NCI-H226 (cell line): ENCODE measurements at regions not wholly inside any gene's neighbourhood (a gene's known extent, or its start where the extent isn't known, plus 50 kb on each side); places are given as distances from the start of the nearest gene placed in this dataset.
"Not testable (repeated sequence)": the region's sequence is repeated elsewhere in the genome, so short reads cannot be mapped to it uniquely, and the experiment has no call there.

Experiments
- DNase-seq: peaks from one replicate; pipeline ENCODE4 v3.0.0-alpha.2; 2015

GRCh38 chr14:103186909-103187586 lies 63.8 kb downstream of the TNFAIP2 start:
- no peak for DNase-seq

GRCh38 chr14:103187911-103188310 lies 64.7 kb downstream of the TNFAIP2 start:
- no peak for DNase-seq

- DNase-seq: no peak
Observed at GRCh38 chr14:103188810-103189480, 65.7 kb downstream of the TNFAIP2 start.

GRCh38 chr14:103189481-103190470 lies 66.5 kb downstream of the TNFAIP2 start:
- DNase-seq: no peak

- no peak for DNase-seq
Observed at GRCh38 chr14:103190741-103191140, 67.5 kb downstream of the TNFAIP2 start.

DNA sequence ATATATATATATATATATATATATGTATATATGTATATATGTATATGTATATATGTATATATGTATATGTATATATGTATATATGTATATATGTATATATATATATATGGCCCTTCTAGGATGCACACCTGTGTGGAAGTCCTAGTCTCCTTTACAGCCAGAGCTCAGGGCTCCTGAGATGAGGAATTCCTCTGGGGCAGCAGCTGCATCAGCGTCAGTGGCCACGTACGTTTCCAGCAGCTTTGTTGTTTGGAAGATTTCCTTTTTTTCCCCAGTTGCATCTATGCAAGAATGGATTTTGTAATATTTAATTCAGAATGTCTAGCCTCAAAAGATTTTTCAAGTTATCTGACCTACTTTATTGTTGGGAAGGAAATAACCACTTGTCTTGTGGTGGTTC lies 68.6 kb downstream of the TNFAIP2 start:
- DNase-seq: no peak

DNA sequence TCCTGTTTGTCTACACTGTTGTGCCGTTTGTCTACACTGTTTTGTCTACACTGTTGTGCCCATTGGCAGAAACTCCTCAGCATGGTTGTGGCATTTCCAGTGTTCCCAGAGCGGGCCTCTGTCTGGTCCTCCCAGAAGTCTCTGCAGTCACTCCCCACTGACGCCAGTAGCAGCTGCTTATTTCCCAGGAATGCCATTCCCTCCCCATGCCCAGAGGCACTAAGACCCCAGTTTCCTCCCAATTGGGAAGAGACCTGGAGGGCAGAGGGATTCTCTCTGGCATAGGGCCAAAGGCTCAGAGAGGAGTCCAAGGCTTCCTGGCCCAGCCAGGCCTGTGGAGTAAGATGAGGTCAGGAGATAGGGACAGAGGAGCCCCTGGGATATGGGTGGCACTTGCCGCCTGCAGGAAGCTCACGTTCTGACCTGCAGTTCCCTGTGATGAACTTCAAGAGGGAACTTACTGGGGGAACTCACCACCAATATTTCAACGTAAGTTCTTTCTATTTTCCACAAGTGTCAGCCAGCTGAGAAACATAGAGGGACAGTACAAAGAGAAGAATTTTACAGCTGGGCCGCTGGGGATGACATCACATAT lies 69.1 kb downstream of the TNFAIP2 start:
- DNase-seq: no peak

DNA sequence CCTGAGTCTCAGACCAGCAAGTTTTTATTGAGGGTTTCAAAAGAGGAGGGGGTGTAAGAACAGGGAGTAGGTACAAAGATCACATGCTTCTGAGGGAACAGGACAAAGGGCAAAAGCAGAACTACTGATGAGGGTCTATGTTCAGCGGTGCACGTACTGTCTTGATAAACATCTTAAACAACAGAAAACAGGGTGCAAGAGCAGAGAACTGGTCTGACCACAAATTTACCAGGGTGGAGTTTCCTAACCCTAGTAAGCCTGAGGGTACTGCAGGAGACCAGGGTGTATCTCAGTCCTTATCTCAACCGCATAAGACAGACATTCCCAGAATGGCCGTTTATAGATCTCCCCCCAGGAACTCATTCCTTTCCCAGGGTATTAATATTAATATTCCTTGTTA lies 69.6 kb downstream of the TNFAIP2 start:
- DNase-seq: not testable (repeated sequence)

- DNase-seq: not testable (repeated sequence)
Observed at GRCh38 chr14:103193491-103193890, 70.2 kb downstream of the TNFAIP2 start.

DNA sequence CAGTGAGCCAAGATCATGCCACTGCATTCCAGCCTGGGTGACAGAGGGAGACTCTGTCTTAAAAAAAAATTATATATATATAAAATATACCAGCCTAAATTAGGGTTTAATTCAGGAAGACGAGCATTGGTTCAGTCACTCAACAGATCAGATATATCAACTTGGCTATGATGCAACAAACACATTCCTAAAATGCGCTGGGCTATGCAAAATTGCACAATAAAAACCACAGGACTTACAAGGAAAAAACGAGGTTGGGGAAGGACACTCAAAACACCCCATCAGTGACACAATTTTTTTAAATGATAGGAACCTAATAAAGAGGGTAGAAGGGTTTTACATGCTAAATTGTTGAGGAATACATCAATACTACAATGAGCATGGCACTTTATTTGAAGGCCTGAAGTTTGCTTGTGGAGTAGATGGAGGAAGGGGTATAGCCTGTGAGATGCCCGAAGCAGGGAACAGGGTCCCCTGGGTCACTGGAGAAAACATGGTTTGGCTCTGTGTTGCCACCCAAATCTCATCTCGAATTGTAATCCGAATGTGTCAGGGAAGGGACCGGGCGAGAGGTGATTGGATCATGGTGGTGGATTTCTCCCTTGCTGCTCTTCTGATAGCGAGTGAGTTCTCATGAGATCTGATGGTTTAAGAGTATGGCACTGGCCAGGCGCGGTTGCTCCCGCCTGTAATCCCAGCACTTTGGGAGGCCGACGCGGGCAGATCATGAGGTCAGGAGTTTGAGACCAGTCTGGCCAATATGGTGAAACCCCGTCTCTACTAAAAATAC lies 71.2 kb downstream of the TNFAIP2 start:
- DNase-seq: peak; percentile 61

DNA sequence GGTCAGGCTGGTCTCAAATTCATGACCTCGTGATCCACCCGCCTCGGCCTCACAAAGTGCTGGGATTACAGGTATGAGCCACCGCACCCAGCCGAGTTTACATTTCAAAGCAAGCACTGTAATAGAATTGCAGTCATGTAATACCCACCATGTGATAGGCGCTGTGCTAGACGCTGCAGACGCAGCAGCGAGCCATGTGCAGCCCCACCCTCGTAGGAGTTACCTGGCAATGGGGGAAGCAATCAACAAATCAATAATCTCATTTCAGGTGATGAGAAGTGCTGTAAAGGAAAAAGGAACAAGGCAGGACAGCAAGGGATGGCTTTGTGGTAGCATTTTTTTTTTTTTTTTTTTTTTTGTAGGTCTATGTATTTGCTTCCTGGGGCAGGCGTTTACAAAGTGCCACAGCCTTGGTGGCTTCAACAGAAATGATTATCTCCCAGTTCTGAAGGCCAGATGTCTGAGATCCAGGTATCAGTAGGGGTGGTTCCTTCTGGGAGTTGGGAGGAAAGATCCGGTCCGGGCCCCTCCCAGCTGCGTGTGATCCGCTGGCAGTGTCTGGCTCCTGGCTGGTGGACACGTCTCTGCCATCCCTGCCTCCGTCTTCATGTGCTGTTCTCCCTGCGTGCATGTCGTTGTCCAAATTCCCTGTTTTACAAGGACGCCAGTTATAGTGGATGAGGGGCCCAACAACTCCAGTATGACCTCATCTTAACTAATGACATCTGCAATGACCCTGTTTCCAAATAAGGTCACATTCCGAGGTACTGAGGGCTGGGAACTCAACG lies 72.8 kb downstream of the TNFAIP2 start:
- no peak for DNase-seq

DNA sequence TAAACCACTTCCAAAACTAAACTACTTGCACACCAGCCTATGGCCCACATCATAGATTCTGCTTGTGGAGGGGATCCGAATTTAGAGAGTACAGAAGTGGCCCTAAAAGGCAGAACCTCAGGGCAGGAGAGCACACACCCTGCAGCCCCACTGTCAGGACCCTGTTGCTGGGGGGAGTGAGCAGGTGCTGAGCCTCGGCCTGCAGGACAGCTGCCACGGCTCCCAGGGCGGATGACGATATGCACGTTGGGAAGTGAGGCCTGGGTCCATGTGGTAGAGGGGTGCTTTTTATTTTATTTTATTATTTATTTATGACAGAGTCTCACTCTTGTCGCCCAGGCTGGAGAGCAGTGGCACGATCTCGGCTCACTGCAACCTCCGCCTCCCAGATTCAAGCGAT lies 73.5 kb downstream of the TNFAIP2 start:
- no peak for DNase-seq

GRCh38 chr14:103198131-103199105 lies 75.2 kb downstream of the TNFAIP2 start:
- peak; percentile 86 for DNase-seq

- DNase-seq: peak; percentile 92
Observed at GRCh38 chr14:103199124-103199523, 75.9 kb downstream of the TNFAIP2 start.

GRCh38 chr14:103201801-103202200 lies 78.5 kb downstream of the TNFAIP2 start:
- no peak for DNase-seq

GRCh38 chr14:103204852-103205540 lies 81.7 kb downstream of the TNFAIP2 start:
- peak; percentile 88 for DNase-seq

GRCh38 chr14:103205541-103205906 lies 82.3 kb downstream of the TNFAIP2 start:
- no peak for DNase-seq

GRCh38 chr14:103206023-103206481 lies 82.8 kb downstream of the TNFAIP2 start:
- peak; percentile 49 for DNase-seq

GRCh38 chr14:103206836-103207387 lies 83.7 kb downstream of the TNFAIP2 start:
- peak; percentile 78 for DNase-seq
